ENCODE measurements at regions not wholly inside any gene's neighbourhood (a gene's known extent, or its start where the extent isn't known, plus 50 kb on each side); places are given as distances from the start of the nearest gene placed in this dataset.

- no peak for TF ChIP-seq CTCF (conservative IDR thresholded peaks at IDR 0.05; ENCODE audit: low read depth in 2 of 2)
Measured at GRCh38 chr1:4854367-4854766, 200.0 kb downstream of the AJAP1 start (continued).

- Mint-ChIP-seq H3K27ac (no peak overlapping the region), H3K36me3 (ENCODE audit: low read depth) (peaks cover 3% of the 10 kb centered on the region; the same call in 2 of the 3 replicates), H3K27me3 (ENCODE audit: insufficient read depth, low read depth, poor library complexity) (no peaks in the 10 kb centered on the region), H3K4me1 (peaks cover 5% of the 10 kb centered on the region; the same call in 2 of the 3 replicates), H3K9me3 (peaks cover 26% of the 10 kb centered on the region), H3K4me3 (no peak overlapping the region)
- Histone ChIP-seq H3K4me2 (no peak overlapping the region), H3K9me2 (ENCODE audit: insufficient read depth) (no peaks in the 10 kb centered on the region), H3F3A (replicated peaks; ENCODE audit: low read depth) (no peaks in the 10 kb centered on the region), H3K27ac (ENCODE audit: low read depth) (no peak overlapping the region), H3K36me3 (ENCODE audit: insufficient read depth) (0 out of 2 replicates have a peak, but pooled peaks cover 8% of the 10 kb centered on the region), H4K20me1 (replicated peaks; ENCODE audit: insufficient read depth) (no peaks in the 10 kb centered on the region), H3K79me2 (replicated peaks; ENCODE audit: insufficient read depth) (no peaks in the 10 kb centered on the region), H2AFZ (no peak overlapping the region), H3K4me1 (ENCODE audit: insufficient read depth) (no peaks in the 10 kb centered on the region), H3K4me3 (no peak overlapping the region), H3K27me3 (ENCODE audit: insufficient read depth) (no peaks in the 10 kb centered on the region)
- DNase-seq (ENCODE audit: low spot score) = no peak
- TF ChIP-seq ZNF331 (CRISPR knock-in tag; IDR thresholded peaks at IDR 0.05; ENCODE audit: low read depth) (no peak), CREB1 (CRISPR knock-in tag; IDR thresholded peaks at IDR 0.05; ENCODE audit: low read depth) (no peak), JUNB (IDR thresholded peaks at IDR 0.05; ENCODE audit: unreplicated experiment) (no peak), NANOG (IDR thresholded peaks at IDR 0.05; ENCODE audit: borderline replicate concordance) (no peak), CTCF (conservative IDR thresholded peaks at IDR 0.05; ENCODE audit: low read depth in 2 of 2) (no peak), ZNF462 (CRISPR knock-in tag; IDR thresholded peaks at IDR 0.05) (no peak), EZH2 (IDR thresholded peaks at IDR 0.05; ENCODE audit: low read depth, unreplicated experiment) (no peak), STAT1 (IDR thresholded peaks at IDR 0.05; ENCODE audit: unreplicated experiment) (no peak), REST (IDR thresholded peaks at IDR 0.05; ENCODE audit: unreplicated experiment) (no peak)
- TF ChIP-seq, protein P1, sequence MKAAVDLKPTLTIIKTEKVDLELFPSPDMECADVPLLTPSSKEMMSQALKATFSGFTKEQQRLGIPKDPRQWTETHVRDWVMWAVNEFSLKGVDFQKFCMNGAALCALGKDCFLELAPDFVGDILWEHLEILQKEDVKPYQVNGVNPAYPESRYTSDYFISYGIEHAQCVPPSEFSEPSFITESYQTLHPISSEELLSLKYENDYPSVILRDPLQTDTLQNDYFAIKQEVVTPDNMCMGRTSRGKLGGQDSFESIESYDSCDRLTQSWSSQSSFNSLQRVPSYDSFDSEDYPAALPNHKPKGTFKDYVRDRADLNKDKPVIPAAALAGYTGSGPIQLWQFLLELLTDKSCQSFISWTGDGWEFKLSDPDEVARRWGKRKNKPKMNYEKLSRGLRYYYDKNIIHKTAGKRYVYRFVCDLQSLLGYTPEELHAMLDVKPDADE (IDR thresholded peaks at IDR 0.05) = no peak
- ATAC-seq = no peak
Measured at GRCh38 chr1:4853904-4854303, 199.5 kb downstream of the AJAP1 start.
